ENCODE measurements at regions not wholly inside any gene's neighbourhood (a gene's known extent, or its start where the extent isn't known, plus 50 kb on each side); places are given as distances from the start of the nearest gene placed in this dataset.
"Not testable (repeated sequence)": the region's sequence is repeated elsewhere in the genome, so short reads cannot be mapped to it uniquely, and the experiment has no call there.

DNA sequence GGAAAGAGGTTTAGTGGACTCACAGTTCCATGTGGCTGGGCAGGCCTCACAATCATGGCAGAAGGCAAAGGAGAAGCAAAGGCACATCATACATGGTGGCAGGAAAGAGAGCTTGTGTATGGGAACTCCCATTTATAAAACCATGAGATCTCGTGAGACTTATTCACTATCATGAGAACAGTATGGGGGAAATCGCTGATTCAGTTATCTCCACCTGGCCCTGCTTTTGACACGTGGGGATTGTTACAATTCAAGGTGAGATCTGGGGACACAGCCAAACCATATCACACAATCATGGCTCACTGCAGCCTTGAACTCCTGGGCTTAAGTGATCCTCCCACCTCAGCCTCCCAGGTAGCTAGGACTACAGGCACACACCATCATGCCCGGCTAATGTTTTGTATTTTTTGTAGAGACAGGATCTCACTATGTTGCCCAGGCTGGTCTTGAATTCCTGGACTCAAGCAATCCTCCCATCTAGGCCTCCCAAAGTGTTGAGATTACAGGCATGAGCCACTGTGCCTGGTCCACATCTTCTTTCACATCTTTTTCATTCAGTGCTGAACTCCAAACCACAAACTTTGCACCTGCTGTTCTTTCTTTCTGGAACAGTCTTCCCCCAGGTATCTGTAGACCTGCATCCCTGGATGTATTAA is 194.2 kb downstream of the ZFP64 start:
- TF ChIP-seq RAD21 (IDR thresholded peaks at IDR 0.05 in 1 of 2, conservative IDR thresholded peaks at IDR 0.05 in 1 of 2; ENCODE audit: low read depth in 2 of 2, low read length in 2 of 2); EP300 (IDR thresholded peaks at IDR 0.05; ENCODE audit: borderline replicate concordance in 1 of 2, low read depth in 2 of 2, low read length in 2 of 2); MAX (IDR thresholded peaks at IDR 0.05); SIN3A (conservative IDR thresholded peaks at IDR 0.05 in 1 of 2, IDR thresholded peaks at IDR 0.05 in 1 of 2; ENCODE audit: low read depth in 1 of 2, low read length in 2 of 2); POLR2AphosphoS5 (IDR thresholded peaks at IDR 0.05; ENCODE audit: low read depth, low read length); KDM1A (IDR thresholded peaks at IDR 0.05; ENCODE audit: borderline replicate concordance, low read length): not testable (repeated sequence)
- TF ChIP-seq, protein P1, sequence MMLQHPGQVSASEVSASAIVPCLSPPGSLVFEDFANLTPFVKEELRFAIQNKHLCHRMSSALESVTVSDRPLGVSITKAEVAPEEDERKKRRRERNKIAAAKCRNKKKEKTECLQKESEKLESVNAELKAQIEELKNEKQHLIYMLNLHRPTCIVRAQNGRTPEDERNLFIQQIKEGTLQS (IDR thresholded peaks at IDR 0.05; ENCODE audit: insufficient read depth, low read depth, low read length) = not testable (repeated sequence)
- TF ChIP-seq, protein P2, sequence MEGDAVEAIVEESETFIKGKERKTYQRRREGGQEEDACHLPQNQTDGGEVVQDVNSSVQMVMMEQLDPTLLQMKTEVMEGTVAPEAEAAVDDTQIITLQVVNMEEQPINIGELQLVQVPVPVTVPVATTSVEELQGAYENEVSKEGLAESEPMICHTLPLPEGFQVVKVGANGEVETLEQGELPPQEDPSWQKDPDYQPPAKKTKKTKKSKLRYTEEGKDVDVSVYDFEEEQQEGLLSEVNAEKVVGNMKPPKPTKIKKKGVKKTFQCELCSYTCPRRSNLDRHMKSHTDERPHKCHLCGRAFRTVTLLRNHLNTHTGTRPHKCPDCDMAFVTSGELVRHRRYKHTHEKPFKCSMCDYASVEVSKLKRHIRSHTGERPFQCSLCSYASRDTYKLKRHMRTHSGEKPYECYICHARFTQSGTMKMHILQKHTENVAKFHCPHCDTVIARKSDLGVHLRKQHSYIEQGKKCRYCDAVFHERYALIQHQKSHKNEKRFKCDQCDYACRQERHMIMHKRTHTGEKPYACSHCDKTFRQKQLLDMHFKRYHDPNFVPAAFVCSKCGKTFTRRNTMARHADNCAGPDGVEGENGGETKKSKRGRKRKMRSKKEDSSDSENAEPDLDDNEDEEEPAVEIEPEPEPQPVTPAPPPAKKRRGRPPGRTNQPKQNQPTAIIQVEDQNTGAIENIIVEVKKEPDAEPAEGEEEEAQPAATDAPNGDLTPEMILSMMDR (IDR thresholded peaks at IDR 0.05; ENCODE audit: control extremely low read depth in 1 of 3, insufficient read depth in 1 of 3, low read depth in 1 of 3, low read length in 3 of 3) = not testable (repeated sequence)

Data from H1 (cell line).